WTC11 (cell line): ENCODE measurements at regions not wholly inside any gene's neighbourhood (a gene's known extent, or its start where the extent isn't known, plus 50 kb on each side); places are given as distances from the start of the nearest gene placed in this dataset.

Experiments used
- ATAC-seq: fragments of 200-7000 bp; cut with Tn5 transposase; 2 replicates; pipeline ENCODE4 v1.10.0; 2021; ENCODE audit warnings: mild to moderate bottlenecking, moderate library complexity
- CTCF ChIA-PET: fragments of 300-600 bp; sonication (Branson Sonifier 250); formaldehyde crosslinking; loops from one replicate; lab custom pipeline; 2021; ENCODE audit warnings: antibody characterized with exemption; lab: Charles Lee
- POLR2A ChIA-PET: fragments of 350-600 bp; sonication (Branson Sonifier 250); formaldehyde crosslinking; loops from one replicate; lab custom pipeline; 2021; ENCODE audit warnings: antibody characterized with exemption; lab: Charles Lee
- DNase-seq: peaks from one replicate; pipeline ENCODE4 v3.0.0; 2021; ENCODE audit warnings: low spot score
- H3K27ac Mint-ChIP-seq: 2 replicates; pipeline ENCODE4 v1.8.0; 2021; ENCODE audit warnings: mixed read lengths
- H3K27me3 Mint-ChIP-seq: 2 replicates; pipeline ENCODE4 v1.8.0; 2021; ENCODE audit warnings: low read depth, mild to moderate bottlenecking, moderate library complexity, mixed read lengths
- H3K36me3 Mint-ChIP-seq: 2 replicates; pipeline ENCODE4 v1.8.0; 2021; ENCODE audit warnings: mixed read lengths
- H3K4me1 Mint-ChIP-seq: 2 replicates; pipeline ENCODE4 v1.8.0; 2022; ENCODE audit warnings: mixed read lengths
- H3K4me3 Mint-ChIP-seq: 2 replicates; pipeline ENCODE4 v1.8.0; 2021; ENCODE audit warnings: mild to moderate bottlenecking, moderate library complexity, mixed read lengths
- H3K9me3 Mint-ChIP-seq: 2 replicates; pipeline ENCODE4 v1.8.0; 2021; ENCODE audit warnings: mixed read lengths
- ATF1 ChIP-seq: sonication (generic); formaldehyde crosslinking; IDR thresholded peaks from 2 replicates; pipeline ENCODE4 v1.8.1; 2023; ENCODE audit warnings: mild to moderate bottlenecking, moderate library complexity, missing genetic modification reagents
- CREM ChIP-seq: sonication (generic); formaldehyde crosslinking; IDR thresholded peaks from 2 replicates; pipeline ENCODE4 v1.8.1; 2022; ENCODE audit warnings: mild to moderate bottlenecking, missing genetic modification reagents, moderate library complexity
- FOXK1 ChIP-seq: sonication (generic); formaldehyde crosslinking; IDR thresholded peaks from 2 replicates; pipeline ENCODE4 v1.8.0; 2022; ENCODE audit warnings: mild to moderate bottlenecking, moderate library complexity, missing genetic modification reagents
- FOXP1 ChIP-seq: sonication (generic); formaldehyde crosslinking; IDR thresholded peaks from 2 replicates; pipeline ENCODE4 v1.8.0; 2022; ENCODE audit warnings: missing genetic modification reagents, mild to moderate bottlenecking, moderate library complexity, borderline replicate concordance
- GRHL2 ChIP-seq: fragments of 250-450 bp; sonication (Bioruptor Pico); IDR thresholded peaks from 2 replicates; pipeline ENCODE4 v1.8.0; 2022; ENCODE audit warnings: mild to moderate bottlenecking, moderate library complexity; ENCODE audit not compliant: insufficient replicate concordance, severe bottlenecking
- MXD4 ChIP-seq: fragments of 250-450 bp; sonication (Bioruptor Pico); IDR thresholded peaks from 2 replicates; pipeline ENCODE4 v1.8.0; 2021; ENCODE audit warnings: mild to moderate bottlenecking, moderate library complexity, borderline replicate concordance
- NFYB ChIP-seq: sonication (generic); formaldehyde crosslinking; conservative IDR thresholded peaks from 2 replicates; pipeline ENCODE4 v1.8.0; 2022; ENCODE audit warnings: low read depth, missing genetic modification reagents
- NR2C2 ChIP-seq: sonication (generic); formaldehyde crosslinking; IDR thresholded peaks from 2 replicates; pipeline ENCODE4 v1.8.0; 2022; ENCODE audit warnings: mild to moderate bottlenecking, missing genetic modification reagents
- SMAD3 ChIP-seq: sonication (generic); formaldehyde crosslinking; IDR thresholded peaks from 2 replicates; pipeline ENCODE4 v1.8.0; 2022; ENCODE audit warnings: missing genetic modification reagents, mild to moderate bottlenecking, borderline replicate concordance
- SMAD4 ChIP-seq: sonication (generic); formaldehyde crosslinking; IDR thresholded peaks from 2 replicates; pipeline ENCODE4 v1.8.0; 2022; ENCODE audit warnings: mild to moderate bottlenecking, missing genetic modification reagents
- SOX15 ChIP-seq: fragments of 250-450 bp; sonication (Bioruptor Pico); IDR thresholded peaks from 2 replicates; pipeline ENCODE4 v1.9.0; 2021; ENCODE audit warnings: mild to moderate bottlenecking
- SP1 ChIP-seq: sonication (generic); formaldehyde crosslinking; conservative IDR thresholded peaks from 2 replicates; pipeline ENCODE4 v1.8.1; 2022; ENCODE audit warnings: missing genetic modification reagents
- TP53 ChIP-seq: sonication (generic); formaldehyde crosslinking; IDR thresholded peaks from 2 replicates; pipeline ENCODE4 v1.8.1; 2023; ENCODE audit warnings: mild to moderate bottlenecking, missing genetic modification reagents
- ZNF138 ChIP-seq: sonication (generic); formaldehyde crosslinking; conservative IDR thresholded peaks from 2 replicates; pipeline ENCODE4 v1.8.1; 2022; ENCODE audit warnings: mild to moderate bottlenecking, moderate library complexity, missing genetic modification reagents
- ZNF263 ChIP-seq: sonication (generic); formaldehyde crosslinking; IDR thresholded peaks from 2 replicates; pipeline ENCODE4 v1.8.1; 2022; ENCODE audit warnings: low read depth, mild to moderate bottlenecking, moderate library complexity, missing genetic modification reagents
- ZNF671 ChIP-seq: fragments of 250-450 bp; sonication (Bioruptor Pico); IDR thresholded peaks from 2 replicates; pipeline ENCODE4 v1.8.0; 2021; ENCODE audit warnings: mild to moderate bottlenecking
- TF ChIP-seq, protein P1 (sequence below): sonication (generic); formaldehyde crosslinking; IDR thresholded peaks from 2 replicates; pipeline ENCODE4 v1.8.0; 2023; ENCODE audit warnings: missing genetic modification reagents, mild to moderate bottlenecking, borderline replicate concordance
- TF ChIP-seq, protein P2 (sequence below): sonication (generic); formaldehyde crosslinking; conservative IDR thresholded peaks from 2 replicates; pipeline ENCODE4 v1.8.1; 2023; ENCODE audit warnings: mild to moderate bottlenecking, low read depth, missing genetic modification reagents, moderate library complexity
- TF ChIP-seq, protein P3 (sequence below): sonication (generic); formaldehyde crosslinking; IDR thresholded peaks from 2 replicates; pipeline ENCODE4 v1.8.0; 2023; ENCODE audit warnings: missing genetic modification reagents
- TF ChIP-seq, protein P4 (sequence below): fragments of 250-450 bp; sonication (Bioruptor Pico); IDR thresholded peaks from 2 replicates; pipeline ENCODE4 v1.9.0; 2021; ENCODE audit warnings: moderate library complexity, mild to moderate bottlenecking, inconsistent platforms, borderline replicate concordance
- TF ChIP-seq, protein P5 (sequence below): sonication (generic); formaldehyde crosslinking; IDR thresholded peaks from 2 replicates; pipeline ENCODE4 v1.8.1; 2022; ENCODE audit warnings: low read depth, missing genetic modification reagents, borderline replicate concordance

DNA sequence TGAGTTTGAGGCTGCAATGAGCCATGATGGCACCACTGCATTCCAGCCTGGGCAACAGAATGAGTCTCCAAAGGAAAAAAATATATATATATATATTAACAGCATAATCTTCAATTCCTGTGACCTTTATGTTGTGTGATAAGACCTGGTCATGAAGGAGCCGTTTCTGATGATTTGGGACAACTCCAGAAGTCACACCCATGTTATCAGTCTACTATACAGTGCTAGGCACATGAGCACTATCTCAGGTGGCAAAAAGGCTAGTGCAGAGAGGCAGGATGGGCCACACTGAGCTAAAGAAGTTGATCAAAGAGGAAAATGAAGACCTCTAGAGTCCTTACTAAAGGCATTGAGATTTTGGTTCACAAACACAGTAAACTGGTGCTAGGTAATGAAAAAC, 205.0 kb upstream of the RAD23B start (continued):
- no peak for TF ChIP-seq ZNF138 (CRISPR knock-in tag)
- TF ChIP-seq, protein P1, sequence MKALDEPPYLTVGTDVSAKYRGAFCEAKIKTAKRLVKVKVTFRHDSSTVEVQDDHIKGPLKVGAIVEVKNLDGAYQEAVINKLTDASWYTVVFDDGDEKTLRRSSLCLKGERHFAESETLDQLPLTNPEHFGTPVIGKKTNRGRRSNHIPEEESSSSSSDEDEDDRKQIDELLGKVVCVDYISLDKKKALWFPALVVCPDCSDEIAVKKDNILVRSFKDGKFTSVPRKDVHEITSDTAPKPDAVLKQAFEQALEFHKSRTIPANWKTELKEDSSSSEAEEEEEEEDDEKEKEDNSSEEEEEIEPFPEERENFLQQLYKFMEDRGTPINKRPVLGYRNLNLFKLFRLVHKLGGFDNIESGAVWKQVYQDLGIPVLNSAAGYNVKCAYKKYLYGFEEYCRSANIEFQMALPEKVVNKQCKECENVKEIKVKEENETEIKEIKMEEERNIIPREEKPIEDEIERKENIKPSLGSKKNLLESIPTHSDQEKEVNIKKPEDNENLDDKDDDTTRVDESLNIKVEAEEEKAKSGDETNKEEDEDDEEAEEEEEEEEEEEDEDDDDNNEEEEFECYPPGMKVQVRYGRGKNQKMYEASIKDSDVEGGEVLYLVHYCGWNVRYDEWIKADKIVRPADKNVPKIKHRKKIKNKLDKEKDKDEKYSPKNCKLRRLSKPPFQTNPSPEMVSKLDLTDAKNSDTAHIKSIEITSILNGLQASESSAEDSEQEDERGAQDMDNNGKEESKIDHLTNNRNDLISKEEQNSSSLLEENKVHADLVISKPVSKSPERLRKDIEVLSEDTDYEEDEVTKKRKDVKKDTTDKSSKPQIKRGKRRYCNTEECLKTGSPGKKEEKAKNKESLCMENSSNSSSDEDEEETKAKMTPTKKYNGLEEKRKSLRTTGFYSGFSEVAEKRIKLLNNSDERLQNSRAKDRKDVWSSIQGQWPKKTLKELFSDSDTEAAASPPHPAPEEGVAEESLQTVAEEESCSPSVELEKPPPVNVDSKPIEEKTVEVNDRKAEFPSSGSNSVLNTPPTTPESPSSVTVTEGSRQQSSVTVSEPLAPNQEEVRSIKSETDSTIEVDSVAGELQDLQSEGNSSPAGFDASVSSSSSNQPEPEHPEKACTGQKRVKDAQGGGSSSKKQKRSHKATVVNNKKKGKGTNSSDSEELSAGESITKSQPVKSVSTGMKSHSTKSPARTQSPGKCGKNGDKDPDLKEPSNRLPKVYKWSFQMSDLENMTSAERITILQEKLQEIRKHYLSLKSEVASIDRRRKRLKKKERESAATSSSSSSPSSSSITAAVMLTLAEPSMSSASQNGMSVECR (CRISPR knock-in tag), result no peak
- TF ChIP-seq, protein P2, sequence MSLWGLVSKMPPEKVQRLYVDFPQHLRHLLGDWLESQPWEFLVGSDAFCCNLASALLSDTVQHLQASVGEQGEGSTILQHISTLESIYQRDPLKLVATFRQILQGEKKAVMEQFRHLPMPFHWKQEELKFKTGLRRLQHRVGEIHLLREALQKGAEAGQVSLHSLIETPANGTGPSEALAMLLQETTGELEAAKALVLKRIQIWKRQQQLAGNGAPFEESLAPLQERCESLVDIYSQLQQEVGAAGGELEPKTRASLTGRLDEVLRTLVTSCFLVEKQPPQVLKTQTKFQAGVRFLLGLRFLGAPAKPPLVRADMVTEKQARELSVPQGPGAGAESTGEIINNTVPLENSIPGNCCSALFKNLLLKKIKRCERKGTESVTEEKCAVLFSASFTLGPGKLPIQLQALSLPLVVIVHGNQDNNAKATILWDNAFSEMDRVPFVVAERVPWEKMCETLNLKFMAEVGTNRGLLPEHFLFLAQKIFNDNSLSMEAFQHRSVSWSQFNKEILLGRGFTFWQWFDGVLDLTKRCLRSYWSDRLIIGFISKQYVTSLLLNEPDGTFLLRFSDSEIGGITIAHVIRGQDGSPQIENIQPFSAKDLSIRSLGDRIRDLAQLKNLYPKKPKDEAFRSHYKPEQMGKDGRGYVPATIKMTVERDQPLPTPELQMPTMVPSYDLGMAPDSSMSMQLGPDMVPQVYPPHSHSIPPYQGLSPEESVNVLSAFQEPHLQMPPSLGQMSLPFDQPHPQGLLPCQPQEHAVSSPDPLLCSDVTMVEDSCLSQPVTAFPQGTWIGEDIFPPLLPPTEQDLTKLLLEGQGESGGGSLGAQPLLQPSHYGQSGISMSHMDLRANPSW (CRISPR knock-in tag), result no peak
- no peak for TF ChIP-seq FOXP1 (CRISPR knock-in tag)
- TF ChIP-seq MXD4, result no peak
- TF ChIP-seq CREM, result no peak
- TF ChIP-seq ZNF263 (CRISPR knock-in tag), result no peak
- no peak for TF ChIP-seq ATF1 (CRISPR knock-in tag)
- TF ChIP-seq, protein P3, sequence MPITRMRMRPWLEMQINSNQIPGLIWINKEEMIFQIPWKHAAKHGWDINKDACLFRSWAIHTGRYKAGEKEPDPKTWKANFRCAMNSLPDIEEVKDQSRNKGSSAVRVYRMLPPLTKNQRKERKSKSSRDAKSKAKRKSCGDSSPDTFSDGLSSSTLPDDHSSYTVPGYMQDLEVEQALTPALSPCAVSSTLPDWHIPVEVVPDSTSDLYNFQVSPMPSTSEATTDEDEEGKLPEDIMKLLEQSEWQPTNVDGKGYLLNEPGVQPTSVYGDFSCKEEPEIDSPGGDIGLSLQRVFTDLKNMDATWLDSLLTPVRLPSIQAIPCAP (CRISPR knock-in tag), result no peak
- no peak for TF ChIP-seq ZNF671
- TF ChIP-seq, protein P4, sequence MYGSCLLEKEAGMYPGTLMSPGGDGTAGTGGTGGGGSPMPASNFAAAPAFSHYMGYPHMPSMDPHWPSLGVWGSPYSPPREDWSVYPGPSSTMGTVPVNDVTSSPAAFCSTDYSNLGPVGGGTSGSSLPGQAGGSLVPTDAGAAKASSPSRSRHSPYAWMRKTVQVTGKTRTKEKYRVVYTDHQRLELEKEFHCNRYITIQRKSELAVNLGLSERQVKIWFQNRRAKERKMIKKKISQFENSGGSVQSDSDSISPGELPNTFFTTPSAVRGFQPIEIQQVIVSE (CRISPR knock-in tag), result no peak

DNA sequence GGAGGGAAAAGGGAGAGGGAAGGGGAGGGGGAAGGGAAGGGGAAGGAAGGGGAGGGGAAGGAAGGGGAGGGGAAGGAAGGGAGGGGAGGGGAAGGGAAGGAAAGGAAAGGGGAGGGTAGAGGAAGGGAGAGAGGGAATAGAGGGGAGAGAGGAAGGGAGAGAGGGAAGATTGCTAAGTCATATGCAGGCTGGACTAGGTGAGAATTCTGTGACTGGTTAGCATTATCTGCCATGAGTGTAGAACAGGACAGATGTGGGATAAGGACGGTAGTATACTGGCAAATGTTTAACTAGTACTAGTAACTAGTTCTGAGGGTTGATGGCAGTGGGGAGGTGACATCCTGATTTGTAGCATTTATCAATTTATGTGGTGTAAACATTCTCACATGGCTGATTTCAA, 203.5 kb upstream of the RAD23B start:
- CTCF ChIA-PET, result no interaction called here
- no peaks in the 10 kb centered on the region for H3K27me3 Mint-ChIP-seq
- no peak for DNase-seq
- H3K36me3 Mint-ChIP-seq, result no peaks in the 10 kb centered on the region
- no peaks in the 10 kb centered on the region for H3K4me1 Mint-ChIP-seq
- H3K4me3 Mint-ChIP-seq, result no peak overlapping the region
- ATAC-seq, result no peak
- TF ChIP-seq SP1 (CRISPR knock-in tag) (no peak), SMAD3 (CRISPR knock-in tag) (no peak), ZNF263 (CRISPR knock-in tag) (no peak), TP53 (no peak), NFYB (CRISPR knock-in tag) (no peak), NR2C2 (CRISPR knock-in tag) (no peak), FOXK1 (CRISPR knock-in tag) (no peak), ZNF671 (no peak), GRHL2 (CRISPR knock-in tag) (no peak), SMAD4 (CRISPR knock-in tag) (no peak), SOX15 (CRISPR knock-in tag) (no peak)
- TF ChIP-seq, protein P1 (CRISPR knock-in tag), result no peak
- TF ChIP-seq, protein P5, sequence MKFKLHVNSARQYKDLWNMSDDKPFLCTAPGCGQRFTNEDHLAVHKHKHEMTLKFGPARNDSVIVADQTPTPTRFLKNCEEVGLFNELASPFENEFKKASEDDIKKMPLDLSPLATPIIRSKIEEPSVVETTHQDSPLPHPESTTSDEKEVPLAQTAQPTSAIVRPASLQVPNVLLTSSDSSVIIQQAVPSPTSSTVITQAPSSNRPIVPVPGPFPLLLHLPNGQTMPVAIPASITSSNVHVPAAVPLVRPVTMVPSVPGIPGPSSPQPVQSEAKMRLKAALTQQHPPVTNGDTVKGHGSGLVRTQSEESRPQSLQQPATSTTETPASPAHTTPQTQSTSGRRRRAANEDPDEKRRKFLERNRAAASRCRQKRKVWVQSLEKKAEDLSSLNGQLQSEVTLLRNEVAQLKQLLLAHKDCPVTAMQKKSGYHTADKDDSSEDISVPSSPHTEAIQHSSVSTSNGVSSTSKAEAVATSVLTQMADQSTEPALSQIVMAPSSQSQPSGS (CRISPR knock-in tag), result no peak
- POLR2A ChIA-PET, result no interaction called here
- H3K9me3 Mint-ChIP-seq, result no peaks in the 10 kb centered on the region
- no peak overlapping the region for H3K27ac Mint-ChIP-seq
